NCI-H460 (cell line): ENCODE measurements at regions not wholly inside any gene's neighbourhood (a gene's known extent, or its start where the extent isn't known, plus 50 kb on each side); places are given as distances from the start of the nearest gene placed in this dataset.
"Not testable (repeated sequence)": the region's sequence is repeated elsewhere in the genome, so short reads cannot be mapped to it uniquely, and the experiment has no call there.

Source experiments
- DNase-seq: peaks from one replicate; pipeline ENCODE4 v3.0.0-alpha.2; 2016; ENCODE audit warnings: low read depth; ENCODE audit errors: extremely low read depth

DNA sequence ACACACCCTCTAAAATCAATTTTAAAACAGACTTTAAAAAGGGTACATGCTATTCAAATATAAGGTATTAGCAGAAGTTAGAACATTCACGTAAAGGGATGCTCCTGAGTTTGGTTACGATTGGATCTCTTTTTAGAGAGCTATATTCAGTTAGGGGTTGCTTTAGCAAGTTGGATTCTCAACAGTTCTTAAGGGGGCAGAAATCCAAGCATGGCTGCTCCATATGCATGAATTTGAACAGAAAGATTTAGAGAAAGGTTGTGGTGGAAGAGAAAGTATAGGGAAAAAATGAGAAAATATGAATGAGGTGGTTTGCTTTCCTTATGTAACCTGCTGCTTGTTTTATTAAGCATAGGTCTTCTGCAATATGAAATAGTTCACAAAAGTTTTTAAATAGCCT lies 855.1 kb downstream of the SORCS1 start:
- no peak for DNase-seq

DNA sequence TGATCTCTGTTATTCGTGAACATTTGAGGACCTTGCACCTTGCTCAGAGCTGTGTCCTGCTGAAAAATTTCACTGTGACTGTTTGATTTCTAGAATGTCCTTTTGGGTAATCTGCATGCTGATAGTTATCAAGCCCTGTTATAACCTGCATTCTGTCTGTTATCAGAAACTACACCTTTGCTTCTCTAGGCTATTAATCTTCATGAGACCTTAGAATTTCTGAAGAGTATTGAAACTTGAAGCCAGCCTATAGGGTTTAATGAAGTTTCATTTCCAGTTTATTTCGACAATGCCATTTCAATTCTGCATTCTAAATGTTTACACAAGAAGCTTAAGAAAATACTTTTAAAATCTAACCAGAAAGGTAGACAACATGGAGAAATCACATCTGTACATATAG lies 856.2 kb downstream of the SORCS1 start:
- DNase-seq: no peak

DNA sequence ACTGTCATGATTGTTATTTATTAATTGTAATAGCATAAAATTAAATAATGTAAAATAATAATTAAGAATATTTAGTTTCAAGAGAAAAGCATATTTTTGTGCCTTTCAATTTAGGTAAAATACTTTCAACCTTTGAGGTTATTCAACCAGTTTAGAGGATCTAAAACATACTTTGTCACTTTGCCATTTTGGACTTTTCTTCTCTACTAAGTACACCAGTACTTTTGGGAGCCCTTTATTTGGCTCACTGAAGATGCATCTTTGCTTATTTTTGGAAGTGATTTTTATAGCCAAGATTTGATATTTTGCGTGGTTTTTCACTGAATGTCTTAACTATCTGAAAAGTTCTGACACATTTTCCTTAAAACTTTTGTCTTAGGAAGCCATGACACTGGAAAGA lies 860.5 kb downstream of the SORCS1 start:
- DNase-seq: no peak

DNA sequence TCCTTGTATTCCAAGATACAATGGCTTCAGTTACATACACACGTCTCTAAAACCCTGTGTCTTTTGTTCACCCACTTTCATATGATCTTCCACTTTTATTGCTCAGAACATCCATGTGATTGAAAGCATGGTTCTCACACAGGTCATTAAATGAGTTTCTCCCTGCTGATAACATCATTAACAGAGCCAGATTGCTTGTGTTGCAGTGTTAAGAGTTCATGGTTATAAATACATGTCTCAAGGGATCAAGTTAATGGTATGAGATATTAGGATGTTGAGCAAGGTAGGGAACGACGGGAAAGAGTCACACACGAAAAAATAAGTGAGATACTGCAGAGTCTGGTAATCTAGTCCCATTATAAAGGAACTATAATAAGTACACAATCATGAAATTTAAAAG lies 861.5 kb downstream of the SORCS1 start:
- DNase-seq: no peak

DNA sequence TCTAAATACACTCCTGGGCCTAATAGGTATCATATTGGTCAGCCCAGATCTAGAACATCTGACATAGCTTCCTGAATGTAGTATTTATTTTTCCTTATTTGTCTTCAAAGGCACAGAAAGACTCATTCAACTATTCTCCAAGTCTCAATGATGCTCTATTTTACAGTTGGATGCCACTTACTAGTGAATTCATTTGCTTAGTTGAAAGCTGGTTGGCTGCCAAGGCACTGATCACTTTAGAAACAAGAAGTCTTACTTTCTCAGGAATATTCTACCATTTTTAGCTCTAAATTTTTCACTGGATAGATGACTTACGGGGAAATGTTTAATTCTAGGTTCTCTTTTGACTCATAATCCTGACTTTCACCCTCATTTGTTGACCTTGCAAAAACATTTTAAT lies 863.4 kb downstream of the SORCS1 start:
- no peak for DNase-seq

DNA sequence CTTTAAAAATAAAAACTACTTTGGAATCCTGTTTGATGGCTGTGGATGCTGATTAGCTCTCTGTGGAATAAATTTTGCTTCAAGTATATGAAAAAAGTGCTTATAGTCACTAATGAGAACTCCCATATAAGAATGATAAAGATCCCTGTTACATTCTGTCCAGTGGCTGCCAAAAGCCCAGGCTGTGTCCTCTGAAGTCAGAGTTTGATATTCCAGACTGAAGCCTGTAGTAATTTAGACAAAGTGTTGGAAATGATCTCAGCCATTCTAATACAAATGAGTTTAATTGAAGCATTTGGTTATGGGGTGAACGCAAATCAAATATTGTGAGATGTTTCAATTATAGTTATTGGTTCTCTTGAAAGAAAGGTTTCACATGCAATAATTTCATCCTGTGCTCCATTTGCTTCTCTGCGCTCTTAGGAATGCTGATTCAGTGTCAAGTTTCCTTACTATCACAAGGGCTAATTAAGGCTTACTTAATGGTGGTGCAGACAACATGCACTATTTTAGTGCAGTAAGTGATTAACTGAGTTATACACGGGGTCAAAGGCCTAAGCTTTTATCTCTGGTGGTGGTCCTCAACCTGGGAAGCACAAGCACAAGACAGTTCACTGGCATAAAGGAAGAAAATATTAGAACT lies 867.6 kb downstream of the SORCS1 start:
- DNase-seq: no peak

DNA sequence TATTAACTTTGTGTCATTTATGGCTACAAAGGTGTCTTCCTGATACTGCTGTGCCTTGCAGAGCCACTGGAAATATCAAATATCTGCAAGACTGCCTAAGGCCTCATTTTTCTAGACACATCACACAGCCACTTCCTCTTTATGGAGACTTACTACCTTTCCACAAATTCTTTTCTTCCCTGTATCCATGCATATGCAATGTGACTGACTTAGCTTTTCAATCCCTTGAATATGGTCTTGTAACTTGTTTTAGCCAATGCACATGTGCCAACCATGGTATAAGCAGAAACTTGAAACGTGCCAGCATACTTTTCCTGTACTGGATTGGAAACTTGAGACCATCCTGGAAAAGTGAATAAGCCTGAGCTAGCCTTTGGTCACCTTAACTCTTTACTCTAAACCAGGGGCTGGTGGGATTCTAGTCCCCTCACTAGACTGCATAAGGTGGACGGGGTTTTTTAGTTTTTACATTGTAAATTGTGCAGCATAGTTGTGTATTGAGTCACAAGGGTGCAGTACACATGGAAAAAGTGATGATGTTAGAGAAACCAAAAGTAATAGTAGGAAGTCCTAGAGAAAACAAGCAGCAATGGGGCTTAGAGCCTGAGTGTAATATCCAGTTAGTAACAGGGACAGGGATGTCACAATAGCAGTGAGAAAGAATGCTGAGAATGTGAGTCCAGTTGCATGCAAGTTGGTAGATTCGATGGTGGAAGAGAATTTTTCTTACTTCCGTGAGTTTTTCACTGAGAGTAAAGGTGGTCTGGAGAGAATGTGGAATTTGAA lies 879.5 kb downstream of the SORCS1 start:
- peak; percentile 60 for DNase-seq

DNA sequence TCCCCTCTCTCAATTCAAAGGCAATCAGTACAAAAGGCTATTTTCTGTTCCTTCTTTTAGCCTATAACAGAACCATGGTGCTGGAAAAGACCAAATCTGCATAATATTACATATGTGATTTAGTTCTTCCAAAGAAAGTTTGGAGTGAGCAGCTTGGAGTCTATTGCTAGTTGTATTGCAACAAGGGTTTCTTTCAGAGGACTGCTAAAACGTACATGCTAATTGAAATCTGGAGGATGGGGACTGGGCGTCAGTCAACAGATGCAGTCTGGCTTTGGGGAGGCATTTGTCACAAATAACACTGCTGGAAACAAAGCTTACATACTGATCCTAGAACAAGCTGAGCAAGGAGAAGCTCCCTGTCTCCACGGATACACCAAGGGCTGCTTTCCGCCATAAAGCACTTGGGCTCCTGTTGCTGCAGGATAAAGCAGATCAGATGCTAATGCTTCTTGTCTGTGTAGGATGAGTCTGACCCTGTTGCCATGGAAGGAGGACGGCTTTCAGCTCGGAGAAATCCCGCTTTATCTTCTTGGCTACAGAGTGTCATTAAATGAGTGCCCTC lies 883.5 kb downstream of the SORCS1 start:
- DNase-seq: no peak

DNA sequence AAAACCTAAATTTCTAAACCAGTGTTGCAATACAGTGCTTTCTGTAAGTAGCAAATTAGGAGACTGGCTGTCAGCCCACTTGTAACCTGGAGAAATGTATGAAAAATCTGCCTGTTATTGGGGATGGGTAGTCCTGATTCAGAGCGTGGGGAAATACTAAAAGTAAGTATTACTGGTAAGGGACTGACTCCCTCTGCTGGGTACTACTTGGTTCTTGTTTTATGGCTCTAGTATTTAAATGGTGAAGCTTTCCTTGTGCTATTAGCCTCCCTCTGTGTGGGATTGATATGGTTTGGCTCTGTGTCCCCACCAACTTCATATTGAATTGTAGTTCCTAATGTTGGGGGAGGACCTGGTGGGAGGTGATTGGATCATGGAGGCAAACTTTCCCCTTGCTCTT lies 886.1 kb downstream of the SORCS1 start:
- no peak for DNase-seq

DNA sequence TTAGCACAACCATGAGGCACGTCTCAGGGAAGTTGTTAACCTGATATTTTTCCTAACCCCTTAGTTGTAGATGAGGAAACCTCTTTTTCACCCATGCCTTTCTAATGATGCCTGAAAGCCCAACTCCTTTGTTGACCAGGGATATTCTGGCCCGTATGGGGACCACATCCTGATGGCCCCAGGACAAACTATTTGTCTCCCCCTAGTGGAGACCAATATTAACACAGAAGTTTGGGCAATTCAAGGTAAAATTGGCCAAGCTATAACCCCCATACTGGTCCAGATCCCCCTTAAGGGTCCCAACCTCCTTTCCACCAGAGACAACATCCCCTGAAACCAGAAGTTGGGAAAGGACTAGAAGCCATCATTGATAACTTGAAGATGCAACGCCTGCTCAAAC lies 893.3 kb downstream of the SORCS1 start:
- DNase-seq: no peak

DNA sequence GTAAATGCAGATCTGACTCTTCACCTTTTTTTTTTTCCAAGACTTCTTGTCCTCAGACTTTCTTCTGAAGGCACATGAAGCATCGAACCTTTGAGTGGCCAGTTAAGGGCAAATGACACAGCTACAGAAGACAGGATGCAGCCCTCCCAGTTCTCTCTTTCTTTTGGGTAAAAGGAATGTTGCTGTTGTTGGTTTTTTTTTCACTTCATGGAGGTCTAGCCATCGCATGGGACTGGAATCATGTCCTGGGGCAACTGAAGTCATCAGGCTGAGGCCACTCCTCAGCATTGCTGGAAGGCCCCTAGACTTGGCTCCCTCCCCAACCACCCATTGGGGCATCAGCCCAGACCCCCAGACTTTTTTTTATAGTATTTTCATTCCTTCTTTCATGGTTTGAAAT lies 896.5 kb downstream of the SORCS1 start:
- DNase-seq: no peak

DNA sequence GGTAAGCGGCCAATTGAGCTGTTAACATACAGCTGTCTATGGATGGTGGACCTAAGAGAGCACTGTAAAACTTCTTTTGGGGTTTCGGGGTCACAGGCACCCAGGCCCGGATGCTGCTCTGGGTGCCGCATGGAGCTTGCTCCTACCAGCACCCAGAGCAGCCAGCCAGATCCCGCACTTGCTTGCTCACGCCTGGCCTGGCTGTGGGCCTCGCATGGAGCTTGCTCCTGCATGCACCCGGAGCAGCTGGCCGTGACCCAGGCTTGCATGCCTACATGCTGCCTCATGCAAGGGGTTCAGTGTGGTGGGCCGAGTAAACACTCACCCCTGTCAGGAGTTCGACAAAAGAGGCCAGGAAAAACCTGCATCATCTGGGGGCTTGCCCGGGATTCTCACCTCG lies 896.9 kb downstream of the SORCS1 start:
- no peak for DNase-seq

DNA sequence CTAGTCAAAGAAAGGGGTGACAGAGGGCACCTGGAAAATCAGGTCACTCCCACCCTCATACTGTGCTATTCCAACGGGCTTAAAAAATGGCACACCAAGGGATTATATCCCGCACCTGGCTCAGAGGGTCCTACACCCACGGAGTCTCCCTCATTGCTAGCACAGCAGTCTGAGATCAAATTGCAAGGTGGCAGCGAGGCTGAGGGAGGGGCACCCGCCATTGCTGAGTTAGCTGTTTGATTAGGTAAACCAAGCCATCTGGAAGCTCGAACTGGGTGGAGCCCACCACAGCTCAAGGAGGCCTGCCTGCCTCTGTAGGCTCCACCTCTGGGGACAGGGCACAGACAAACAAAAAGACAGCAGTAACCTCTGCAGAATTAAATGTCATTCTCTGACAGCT lies 907.1 kb downstream of the SORCS1 start:
- DNase-seq: not testable (repeated sequence)

DNA sequence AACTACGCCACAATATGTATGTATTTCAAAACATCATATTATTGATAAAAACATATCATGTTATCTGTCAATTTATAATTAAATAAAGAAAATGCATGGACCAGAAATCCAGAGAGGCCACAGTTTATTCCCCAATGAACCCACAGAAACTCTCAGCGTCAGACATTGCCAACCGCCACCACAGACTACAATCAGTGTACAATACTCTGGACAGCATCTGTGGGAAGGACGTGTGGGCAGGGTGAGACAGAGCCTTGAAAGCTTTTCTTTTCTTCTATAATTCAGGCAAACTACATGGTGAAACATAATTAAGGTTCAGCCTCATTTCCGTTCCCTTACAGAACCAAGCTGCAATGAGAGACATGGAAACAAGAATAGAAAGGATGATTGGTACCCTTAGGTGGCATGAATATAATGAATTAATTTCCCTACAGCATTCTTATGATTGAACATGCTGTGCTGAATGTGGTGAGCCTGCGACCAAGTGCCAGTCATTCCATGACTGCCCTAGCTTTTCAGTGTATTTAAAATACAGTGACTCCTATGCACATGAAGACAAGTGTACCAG lies 909.3 kb downstream of the SORCS1 start:
- no peak for DNase-seq

DNA sequence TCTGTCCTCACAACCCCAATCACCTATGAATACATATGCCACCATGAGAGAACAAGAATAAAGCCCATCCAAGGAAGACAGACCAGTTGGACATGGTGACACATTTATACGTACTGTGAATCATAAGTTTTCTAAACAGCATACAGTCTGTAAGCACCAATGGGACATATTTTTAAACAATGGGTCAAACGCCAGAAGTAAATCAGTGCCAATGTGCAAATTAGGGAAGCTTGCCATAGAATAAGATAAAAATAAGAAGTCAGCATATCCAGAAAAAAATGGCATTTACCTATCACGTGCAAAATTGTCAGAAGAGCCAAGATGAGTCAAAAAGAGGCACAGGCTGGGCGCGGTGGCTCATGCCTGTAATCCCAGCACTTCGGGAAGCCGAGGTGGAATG lies 910.4 kb downstream of the SORCS1 start:
- no peak for DNase-seq

DNA sequence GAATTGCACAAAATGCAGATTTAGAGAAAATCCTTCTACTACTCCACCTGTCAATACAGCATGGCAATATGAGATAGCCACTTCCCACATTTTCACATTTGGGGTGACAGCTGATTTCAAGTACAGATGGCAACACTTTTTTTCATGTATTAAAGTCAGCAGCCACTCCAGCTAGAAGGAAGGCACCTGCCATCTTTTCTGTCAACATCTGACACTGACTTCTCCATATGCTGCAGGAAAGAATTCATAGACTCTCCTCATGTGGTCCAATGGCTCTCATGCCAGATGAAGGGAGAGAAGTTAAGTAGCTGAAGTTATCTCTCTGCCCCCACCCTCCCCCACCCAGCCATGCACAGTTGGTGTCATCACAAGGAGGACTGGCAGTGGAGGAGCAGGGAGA lies 912.0 kb downstream of the SORCS1 start:
- no peak for DNase-seq

DNA sequence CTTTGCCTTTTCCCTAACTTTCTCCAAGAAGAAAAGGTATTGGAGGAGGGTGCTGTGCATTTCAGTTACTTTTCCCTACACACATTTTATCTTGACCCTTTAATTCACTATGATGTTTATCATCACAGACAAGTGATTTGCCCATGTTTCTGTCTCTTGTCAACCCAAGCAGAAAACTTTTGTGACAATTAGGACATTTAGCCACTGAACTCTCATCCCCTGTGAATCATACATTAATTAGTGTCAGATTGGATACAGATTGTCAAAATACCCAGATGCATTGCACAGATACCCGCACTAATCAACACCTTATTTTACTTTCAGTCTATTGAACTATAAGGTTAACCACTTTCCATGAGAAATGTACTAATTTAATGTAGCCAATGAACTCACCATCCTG lies 912.9 kb downstream of the SORCS1 start:
- no peak for DNase-seq

DNA sequence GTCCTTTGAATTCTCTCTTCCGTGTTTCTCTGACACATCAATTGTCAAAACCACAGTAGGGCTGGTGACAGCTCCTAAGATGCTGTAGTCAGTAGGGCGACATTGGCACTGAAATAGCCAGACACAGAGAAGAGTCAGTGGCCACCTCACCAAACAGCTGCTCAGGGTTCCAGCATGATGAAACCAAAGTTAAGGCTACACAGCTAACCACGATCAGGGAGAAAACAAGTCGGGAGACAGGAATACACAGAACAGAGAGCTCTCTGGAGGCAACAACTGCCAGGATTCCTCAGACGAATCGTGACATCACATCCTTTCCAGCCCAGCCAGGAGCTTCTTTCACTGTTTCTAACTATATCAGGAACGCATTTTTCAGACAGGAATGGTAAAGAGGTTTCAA lies 922.2 kb downstream of the SORCS1 start:
- no peak for DNase-seq

DNA sequence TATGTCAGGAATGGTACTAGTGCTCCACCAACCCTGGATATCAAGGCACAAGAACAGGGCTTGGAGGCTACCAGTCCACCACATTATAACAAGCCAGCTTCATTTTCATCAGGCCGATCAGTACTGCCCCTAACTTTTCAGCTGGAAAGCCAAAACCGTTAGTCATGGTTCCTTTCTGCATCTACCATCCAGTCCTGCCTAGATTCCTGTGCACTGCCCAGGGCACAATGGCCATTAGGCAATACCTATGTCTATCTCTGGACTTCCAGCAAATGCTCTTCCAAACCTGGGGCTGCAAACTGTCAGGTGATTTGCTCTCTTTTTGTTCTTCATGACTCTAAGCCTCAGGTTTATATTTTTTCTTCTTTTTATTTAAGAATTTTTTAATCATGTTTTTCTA lies 937.7 kb downstream of the SORCS1 start:
- DNase-seq: no peak

DNA sequence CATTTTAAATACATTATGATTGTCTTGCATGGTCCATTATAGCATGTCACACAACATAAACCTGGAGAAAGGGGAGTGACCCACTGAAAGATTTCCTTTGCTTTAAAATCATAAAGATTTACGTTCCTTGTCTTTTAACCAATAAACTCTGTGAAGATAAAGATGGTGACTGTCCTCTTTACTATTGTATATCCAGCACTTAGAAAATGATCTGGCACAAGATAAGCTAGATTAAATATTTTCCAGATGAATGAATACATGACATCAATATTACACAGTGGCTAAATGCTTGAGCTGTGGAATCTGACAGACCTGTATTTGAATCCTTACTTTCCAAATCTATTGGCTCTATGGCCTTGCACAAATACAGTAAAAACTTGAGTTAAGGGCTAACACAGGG lies 938.4 kb downstream of the SORCS1 start:
- no peak for DNase-seq

DNA sequence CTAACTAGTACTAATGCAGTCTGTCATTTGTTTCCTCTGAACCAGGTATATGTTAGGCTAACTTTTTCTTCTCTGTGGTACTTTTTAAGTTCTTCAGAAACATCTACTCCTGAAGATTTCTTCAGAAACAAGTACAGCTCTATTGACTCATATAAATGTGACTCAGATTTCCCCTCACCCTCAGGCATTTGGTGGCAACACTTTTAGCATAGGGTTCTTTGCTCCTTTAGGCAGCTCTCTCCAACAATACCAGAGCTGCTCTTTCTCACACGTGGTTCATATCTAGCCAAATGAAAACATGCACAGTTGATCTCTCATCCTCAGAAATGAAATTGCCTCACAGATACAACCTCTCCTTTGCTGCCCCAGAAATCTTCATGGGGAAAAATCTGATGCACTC lies 939.8 kb downstream of the SORCS1 start:
- DNase-seq: peak; percentile 3

DNA sequence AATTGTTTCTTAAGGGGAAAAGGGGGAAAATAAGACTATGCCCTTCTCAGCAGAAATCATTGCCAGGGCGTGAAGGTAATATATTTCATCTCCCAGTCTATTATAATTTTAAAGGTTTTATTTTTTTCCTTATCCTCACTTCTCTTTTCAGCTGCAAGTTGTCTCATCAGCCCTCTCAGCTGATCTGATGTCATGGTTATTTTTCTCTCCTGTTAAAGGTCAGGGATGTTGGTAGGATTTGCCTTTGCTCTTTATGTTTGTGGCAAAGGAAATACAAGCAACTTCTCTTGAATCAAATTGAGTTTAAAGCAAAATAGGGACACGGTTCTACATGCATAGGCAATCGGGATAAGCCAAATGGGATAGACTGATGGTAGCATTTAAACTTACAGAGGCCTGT lies 946.9 kb downstream of the SORCS1 start:
- no peak for DNase-seq
